RWPE2 (cell line): ENCODE measurements at regions not wholly inside any gene's neighbourhood (a gene's known extent, or its start where the extent isn't known, plus 50 kb on each side); places are given as distances from the start of the nearest gene placed in this dataset.

Experiments used
- ATAC-seq: fragments of 200-7000 bp; cut with Tn5 transposase; 3 replicates; pipeline ENCODE4 v1.9.1; 2021; ENCODE audit warnings: low read depth
- DNase-seq: peaks from one replicate; pipeline ENCODE4 v3.0.0-alpha.2; 2020; ENCODE audit warnings: low spot score
- H3K27ac ChIP-seq: fragments of 450-650 bp; 2 replicates; pipeline ENCODE4 v1.5.1; 2017; ENCODE audit warnings: mild to moderate bottlenecking; ENCODE audit not compliant: poor library complexity, severe bottlenecking
- H3K27me3 ChIP-seq: fragments of 250-450 bp; sonication (Bioruptor Pico); 2 replicates; pipeline ENCODE4 v1.5.1; 2021; ENCODE audit warnings: mild to moderate bottlenecking, moderate library complexity; ENCODE audit not compliant: insufficient read depth, poor library complexity, severe bottlenecking
- H3K36me3 ChIP-seq: fragments of 250-450 bp; sonication (Bioruptor Pico); 2 replicates; pipeline ENCODE4 v1.5.1; 2020; ENCODE audit warnings: low read depth, mild to moderate bottlenecking, moderate library complexity
- H3K4me1 ChIP-seq: fragments of 250-450 bp; sonication (Bioruptor Pico); 2 replicates; pipeline ENCODE4 v1.5.1; 2021; ENCODE audit warnings: mild to moderate bottlenecking, moderate library complexity; ENCODE audit not compliant: insufficient read depth, poor library complexity, severe bottlenecking
- H3K4me3 ChIP-seq: fragments of 250-450 bp; sonication (Bioruptor Pico); 2 replicates; pipeline ENCODE4 v1.5.1; 2021; ENCODE audit warnings: mild to moderate bottlenecking, moderate library complexity; ENCODE audit not compliant: severe bottlenecking
- H3K9me3 ChIP-seq: fragments of 250-450 bp; sonication (Bioruptor Pico); 2 replicates; pipeline ENCODE4 v1.5.1; 2021; ENCODE audit warnings: mild to moderate bottlenecking, moderate library complexity; ENCODE audit not compliant: severe bottlenecking
- TF ChIP-seq, protein P1 (sequence below): fragments of 450-650 bp; IDR thresholded peaks from one replicate; pipeline ENCODE4 v1.5.1; 2017; ENCODE audit warnings: mild to moderate bottlenecking, moderate library complexity; ENCODE audit not compliant: poor library complexity, severe bottlenecking

GRCh38 chr10:120646738-120647456, 189.9 kb downstream of the PLPP4 start:
- H3K36me3 ChIP-seq: no peaks in the 10 kb centered on the region
- DNase-seq (no peak), ATAC-seq (no peak)
- no peak overlapping the region for H3K27ac ChIP-seq
- no peaks in the 10 kb centered on the region for H3K27me3 ChIP-seq
- H3K9me3 ChIP-seq: no peaks in the 10 kb centered on the region
- TF ChIP-seq, protein P1, sequence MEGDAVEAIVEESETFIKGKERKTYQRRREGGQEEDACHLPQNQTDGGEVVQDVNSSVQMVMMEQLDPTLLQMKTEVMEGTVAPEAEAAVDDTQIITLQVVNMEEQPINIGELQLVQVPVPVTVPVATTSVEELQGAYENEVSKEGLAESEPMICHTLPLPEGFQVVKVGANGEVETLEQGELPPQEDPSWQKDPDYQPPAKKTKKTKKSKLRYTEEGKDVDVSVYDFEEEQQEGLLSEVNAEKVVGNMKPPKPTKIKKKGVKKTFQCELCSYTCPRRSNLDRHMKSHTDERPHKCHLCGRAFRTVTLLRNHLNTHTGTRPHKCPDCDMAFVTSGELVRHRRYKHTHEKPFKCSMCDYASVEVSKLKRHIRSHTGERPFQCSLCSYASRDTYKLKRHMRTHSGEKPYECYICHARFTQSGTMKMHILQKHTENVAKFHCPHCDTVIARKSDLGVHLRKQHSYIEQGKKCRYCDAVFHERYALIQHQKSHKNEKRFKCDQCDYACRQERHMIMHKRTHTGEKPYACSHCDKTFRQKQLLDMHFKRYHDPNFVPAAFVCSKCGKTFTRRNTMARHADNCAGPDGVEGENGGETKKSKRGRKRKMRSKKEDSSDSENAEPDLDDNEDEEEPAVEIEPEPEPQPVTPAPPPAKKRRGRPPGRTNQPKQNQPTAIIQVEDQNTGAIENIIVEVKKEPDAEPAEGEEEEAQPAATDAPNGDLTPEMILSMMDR: no peak
- peaks cover 3% of the 10 kb centered on the region for H3K4me1 ChIP-seq
- H3K4me3 ChIP-seq: no peak overlapping the region

DNA sequence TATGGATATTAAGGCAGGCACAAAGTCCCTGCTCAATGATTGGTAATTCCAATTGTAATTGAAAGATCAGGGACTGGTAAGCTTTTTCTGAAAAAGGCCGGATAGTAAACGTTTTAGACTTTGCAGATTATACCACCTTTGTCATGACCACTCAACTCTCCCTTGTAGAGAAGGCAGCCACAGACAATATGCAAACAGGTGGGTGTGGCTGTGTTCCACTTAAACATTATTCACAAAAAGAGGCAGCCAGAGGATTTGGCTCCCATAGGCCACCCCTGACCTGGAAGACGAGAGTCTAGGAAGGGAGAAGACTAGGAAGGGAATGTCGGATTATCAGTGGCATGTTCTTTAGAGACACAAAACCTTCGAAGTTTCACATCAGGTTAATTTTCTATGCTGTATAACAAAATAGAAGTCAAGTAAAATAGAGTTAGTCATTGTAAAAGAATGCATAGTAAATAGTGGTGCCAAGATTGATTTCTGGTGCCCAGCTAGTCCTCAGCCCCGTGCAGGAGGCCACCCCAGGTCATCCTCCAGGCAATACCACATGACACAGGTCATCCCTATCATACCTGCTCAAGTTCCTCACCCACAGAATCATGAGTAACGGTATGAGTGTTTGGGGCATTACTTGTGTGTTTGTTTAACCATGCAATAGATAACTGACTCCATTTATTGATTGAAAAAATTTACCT, 193.8 kb downstream of the PLPP4 start:
- H3K27me3 ChIP-seq: no peaks in the 10 kb centered on the region
- no peaks in the 10 kb centered on the region for H3K36me3 ChIP-seq
- H3K4me3 ChIP-seq: no peak overlapping the region
- peaks cover 3% of the 10 kb centered on the region for H3K4me1 ChIP-seq
- ATAC-seq (peak; percentile 60), DNase-seq (no peak)
- H3K9me3 ChIP-seq: no peaks in the 10 kb centered on the region
- TF ChIP-seq, protein P1: no peak
- H3K27ac ChIP-seq: no peak overlapping the region

DNA sequence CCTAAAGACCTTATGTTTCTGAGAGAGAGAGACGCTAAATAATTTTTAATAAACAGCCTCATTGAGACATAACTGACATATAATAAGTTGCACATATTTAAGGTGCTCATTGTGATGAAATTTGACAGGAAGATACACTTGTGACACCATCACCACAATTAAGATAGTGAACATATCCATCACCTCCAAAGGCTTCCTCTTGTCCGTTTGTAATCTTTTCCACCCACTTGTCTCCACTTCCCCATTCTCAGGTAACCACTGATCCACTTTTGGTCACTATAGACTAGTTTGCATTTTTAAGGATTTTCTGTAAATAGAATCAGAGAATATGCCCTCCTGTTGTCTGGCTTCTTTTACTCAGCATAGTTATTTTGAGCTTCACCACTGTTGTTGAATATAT, 195.1 kb upstream of the WDR11 start:
- DNase-seq: no peak
- H3K9me3 ChIP-seq: no peaks in the 10 kb centered on the region
- TF ChIP-seq, protein P1: no peak

DNA sequence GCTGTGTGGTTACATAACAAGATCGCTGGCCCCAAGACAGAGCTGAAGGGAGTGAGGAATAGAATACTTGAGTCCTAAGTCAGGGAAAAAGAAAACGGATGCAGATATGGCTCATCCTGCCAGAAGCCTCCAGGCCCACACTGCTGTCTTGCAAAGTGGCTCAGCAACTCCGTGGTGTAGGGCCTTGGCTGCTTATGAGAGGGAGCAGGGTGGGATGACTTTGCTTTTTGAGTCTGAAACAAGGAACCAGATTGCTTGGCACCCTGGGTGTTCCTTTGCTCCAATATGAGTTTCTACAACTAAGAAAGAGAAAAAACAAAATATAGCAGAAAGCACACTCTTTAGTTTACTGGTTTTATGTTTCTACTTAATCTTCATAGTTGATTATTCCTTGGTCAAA, 193.8 kb upstream of the WDR11 start:
- no peaks in the 10 kb centered on the region for H3K4me1 ChIP-seq
- TF ChIP-seq, protein P1: no peak
- no peak for ATAC-seq

More for the DNA sequence above, 195.1 kb upstream of the WDR11 start:
- Histone ChIP-seq H3K4me3 (no peak overlapping the region), H3K27me3 (no peaks in the 10 kb centered on the region), H3K4me1 (peaks cover 3% of the 10 kb centered on the region), H3K36me3 (no peaks in the 10 kb centered on the region), H3K27ac (no peak overlapping the region)
- no peak for ATAC-seq

More for the DNA sequence above, 193.8 kb upstream of the WDR11 start:
- Histone ChIP-seq H3K4me3 (no peak overlapping the region), H3K27ac (no peak overlapping the region), H3K9me3 (no peaks in the 10 kb centered on the region), H3K27me3 (no peaks in the 10 kb centered on the region), H3K36me3 (no peaks in the 10 kb centered on the region)
- no peak for DNase-seq
